Testis (tissue), 2 donors: ENCODE measurements at regions not wholly inside any gene's neighbourhood (a gene's known extent, or its start where the extent isn't known, plus 50 kb on each side); places are given as distances from the start of the nearest gene placed in this dataset.

Experiments used
- DNase-seq: peaks from one replicate; pipeline ENCODE4 v3.0.0-alpha.2; 2019
- H3K27ac ChIP-seq, 2 donors: fragments of 200-600 bp; sonication (generic); one replicate each; pipeline ENCODE4 v1.5.1; 2019
- H3K27me3 ChIP-seq: fragments of 200-600 bp; sonication (generic); one replicate; pipeline ENCODE4 v1.5.1; 2019
- H3K36me3 ChIP-seq: fragments of 200-600 bp; sonication (generic); one replicate; pipeline ENCODE4 v1.5.1; 2017; ENCODE audit warnings: low read depth; ENCODE audit errors: missing control alignments
- H3K4me1 ChIP-seq: fragments of 200-600 bp; sonication (generic); one replicate; pipeline ENCODE4 v1.5.1; 2019
- H3K4me3 ChIP-seq, 2 donors: fragments of 200-600 bp; sonication (generic); one replicate each; pipeline ENCODE4 v1.5.1; 2017 to 2019
- H3K9me3 ChIP-seq: fragments of 200-600 bp; sonication (generic); one replicate; pipeline ENCODE4 v1.5.1; 2017
- CTCF ChIP-seq, 3 experiments: fragments of 450-650 bp in 2 of 3; fragments of 200-600 bp in 1 of 3; sonication (generic) in 1 of 3; IDR thresholded peaks; one replicate each; pipeline ENCODE4 v1.5.1; 2016 to 2019; ENCODE audit warnings: antibody characterized with exemption in 3 of 3, mild to moderate bottlenecking in 2 of 3, moderate library complexity in 1 of 3
- POLR2A ChIP-seq: fragments of 450-650 bp; IDR thresholded peaks from one replicate; pipeline ENCODE4 v1.6.1; 2017; ENCODE audit warnings: antibody characterized with exemption, mild to moderate bottlenecking, moderate library complexity
- WGBS, 2 donors: methylation state at CpG; one replicate each; pipeline ENCODE4 v1.1.5; 2018; 5-methylcytosine and 5-hydroxymethylcytosine counted together
- intact Hi-C: fragments of 100-400 bp; cut with DNase I; formaldehyde crosslinking; loops from one replicate; pipeline ENCODE4 v1.15.1; 2023; ENCODE audit warnings: low total_unique reads

- H3K36me3 ChIP-seq, result no peaks in the 10 kb centered on the region
- no peak overlapping the region for H3K4me3 ChIP-seq
- no peak for DNase-seq
- WGBS, 2 donors, result 29 to 75% methylated on average over 1 of the region's 1 CpG
- no peaks in the 10 kb centered on the region for H3K4me1 ChIP-seq
- no peak overlapping the region for H3K27ac ChIP-seq
- H3K9me3 ChIP-seq, result no peaks in the 10 kb centered on the region
- TF ChIP-seq CTCF (IDR thresholded peaks at IDR 0.05), result no peak
- TF ChIP-seq POLR2A, result no peak
- intact Hi-C loops, result no loop called here
- H3K27me3 ChIP-seq, result no peaks in the 10 kb centered on the region
Measured at GRCh38 chr7:97454636-97455035, 277.2 kb upstream of the TAC1 start.

GRCh38 chr7:97457054-97457453 lies 274.8 kb upstream of the TAC1 start:
- DNase-seq, result no peak
- H3K4me1 ChIP-seq, result no peaks in the 10 kb centered on the region
- no peaks in the 10 kb centered on the region for H3K27me3 ChIP-seq
- no peak for TF ChIP-seq POLR2A
- no peak for TF ChIP-seq CTCF (IDR thresholded peaks at IDR 0.05)
- intact Hi-C loops, result no loop called here
- no peak overlapping the region for H3K4me3 ChIP-seq
- no peaks in the 10 kb centered on the region for H3K36me3 ChIP-seq
- no peaks in the 10 kb centered on the region for H3K9me3 ChIP-seq
- 80% methylated on average over 3 of the region's 3 CpGs for WGBS, 2 donors
- no peak overlapping the region for H3K27ac ChIP-seq

- H3K4me1 ChIP-seq, result no peaks in the 10 kb centered on the region
- H3K9me3 ChIP-seq, result no peaks in the 10 kb centered on the region
- DNase-seq, result no peak
- intact Hi-C loops, result no loop called here
- TF ChIP-seq CTCF (IDR thresholded peaks at IDR 0.05) (no peak), POLR2A (no peak)
- no peak overlapping the region for H3K27ac ChIP-seq
- no peaks in the 10 kb centered on the region for H3K36me3 ChIP-seq
- 91 to 94% methylated on average over 1 of the region's 1 CpG for WGBS, 2 donors
- H3K4me3 ChIP-seq, result no peak overlapping the region
- no peaks in the 10 kb centered on the region for H3K27me3 ChIP-seq
Measured at GRCh38 chr7:97460433-97460832, 271.5 kb upstream of the TAC1 start.

- intact Hi-C loops, result no loop called here
- DNase-seq, result no peak
- no peak for TF ChIP-seq POLR2A
- TF ChIP-seq CTCF (IDR thresholded peaks at IDR 0.05), result no peak
- H3K9me3 ChIP-seq, result no peaks in the 10 kb centered on the region
- no peaks in the 10 kb centered on the region for H3K4me1 ChIP-seq
- H3K27ac ChIP-seq, result no peak overlapping the region
- no peaks in the 10 kb centered on the region for H3K36me3 ChIP-seq
- H3K27me3 ChIP-seq, result no peaks in the 10 kb centered on the region
- H3K4me3 ChIP-seq, result no peak overlapping the region
Measured at GRCh38 chr7:97461596-97461995, 270.3 kb upstream of the TAC1 start.

- DNase-seq, result no peak
- Histone ChIP-seq H3K4me3 (no peak overlapping the region), H3K9me3 (no peaks in the 10 kb centered on the region), H3K4me1 (no peaks in the 10 kb centered on the region), H3K27me3 (no peaks in the 10 kb centered on the region), H3K36me3 (no peaks in the 10 kb centered on the region), H3K27ac (no peak overlapping the region)
- whole genome bisulfite sequencing, 2 donors, result 51 to 68% methylated on average over 2 of the region's 2 CpGs
- intact Hi-C loops, result no loop called here
- TF ChIP-seq POLR2A (no peak), CTCF (IDR thresholded peaks at IDR 0.05) (no peak)
Measured at GRCh38 chr7:97466071-97466470, 265.8 kb upstream of the TAC1 start.
